ENCODE measurements at regions not wholly inside any gene's neighbourhood (a gene's known extent, or its start where the extent isn't known, plus 50 kb on each side); places are given as distances from the start of the nearest gene placed in this dataset.
"Not testable (repeated sequence)": the region's sequence is repeated elsewhere in the genome, so short reads cannot be mapped to it uniquely, and the experiment has no call there.

GRCh38 chr12:24505366-24506015 is 443.4 kb downstream of the BCAT1 start:
- no peak for DNase-seq

GRCh38 chr12:24503477-24503876 is 445.4 kb downstream of the BCAT1 start:
- DNase-seq: not testable (repeated sequence)

- no peak for DNase-seq
Measured at GRCh38 chr12:24500831-24501230, 448.1 kb downstream of the BCAT1 start.

- no peak for DNase-seq
Measured at GRCh38 chr12:24500421-24500820, 448.5 kb downstream of the BCAT1 start.

GRCh38 chr12:24499151-24500146 is 449.5 kb downstream of the BCAT1 start:
- no peak for DNase-seq

GRCh38 chr12:24496755-24497154 is 452.1 kb downstream of the BCAT1 start:
- no peak for DNase-seq

- no peak for DNase-seq
Measured at GRCh38 chr12:24494401-24494800, 454.5 kb downstream of the BCAT1 start.

GRCh38 chr12:24491968-24492367 is 456.9 kb downstream of the BCAT1 start:
- no peak for DNase-seq

GRCh38 chr12:24489939-24490338 is 459.0 kb downstream of the BCAT1 start:
- no peak for DNase-seq

GRCh38 chr12:24488906-24489619 is 459.8 kb downstream of the BCAT1 start:
- no peak for DNase-seq

GRCh38 chr12:24488091-24488596 is 460.8 kb downstream of the BCAT1 start:
- DNase-seq: no peak

- DNase-seq: no peak
Measured at GRCh38 chr12:24487606-24488005, 461.3 kb downstream of the BCAT1 start.

GRCh38 chr12:24483732-24484131 is 465.2 kb downstream of the BCAT1 start:
- DNase-seq: no peak

- DNase-seq: no peak
Measured at GRCh38 chr12:24482882-24483604, 465.9 kb downstream of the BCAT1 start.

GRCh38 chr12:24482044-24482443 is 466.9 kb downstream of the BCAT1 start:
- no peak for DNase-seq

GRCh38 chr12:24480766-24481449 is 468.0 kb downstream of the BCAT1 start:
- DNase-seq: no peak

- no peak for DNase-seq
Measured at GRCh38 chr12:24479131-24479530, 469.8 kb downstream of the BCAT1 start.

GRCh38 chr12:24478254-24478653 is 470.6 kb downstream of the BCAT1 start:
- no peak for DNase-seq

- DNase-seq: no peak
Measured at GRCh38 chr12:24476310-24476709, 472.6 kb downstream of the BCAT1 start.

GRCh38 chr12:24475337-24475736 is 473.6 kb downstream of the BCAT1 start:
- DNase-seq: no peak

- no peak for DNase-seq
Measured at GRCh38 chr12:24473097-24473496, 475.8 kb downstream of the BCAT1 start.
